ENCODE measurements at regions not wholly inside any gene's neighbourhood (a gene's known extent, or its start where the extent isn't known, plus 50 kb on each side); places are given as distances from the start of the nearest gene placed in this dataset.

GRCh38 chr13:47134939-47135489, 238.2 kb upstream of the HTR2A start:
- in situ Hi-C loops (cut with MboI) = no loop called here
- Histone ChIP-seq H3K27ac (no peak overlapping the region), H2AFZ (no peak overlapping the region), H3K4me2 (ENCODE audit: unreplicated experiment) (no peak overlapping the region), H3K4me1 (ENCODE audit: insufficient read depth) (peaks cover 10% of the 10 kb centered on the region; the same call in 1 of the 2 replicates), H4K20me1 (ENCODE audit: insufficient read depth) (no peaks in the 10 kb centered on the region), H3K79me2 (ENCODE audit: insufficient read depth) (no peaks in the 10 kb centered on the region), H3K9ac (no peak overlapping the region), H3K36me3 (ENCODE audit: low read depth) (no peaks in the 10 kb centered on the region), H3K9me2 (ENCODE audit: insufficient read depth) (no peaks in the 10 kb centered on the region), H3K4me3 (no peak overlapping the region), H3K9me3 (ENCODE audit: low read depth) (no peaks in the 10 kb centered on the region), H3F3A (ENCODE audit: insufficient read depth) (no peaks in the 10 kb centered on the region), H3K27me3 (replicated peaks; ENCODE audit: insufficient read depth) (no peaks in the 10 kb centered on the region)
- TF ChIP-seq EZH2 (IDR thresholded peaks at IDR 0.05; ENCODE audit: insufficient read depth, poor library complexity, severe bottlenecking) (no peak), EZH2phosphoT487 (IDR thresholded peaks at IDR 0.05; ENCODE audit: insufficient read depth, low read depth) (no peak)
- no peak for DNase-seq
- whole genome bisulfite sequencing, 2 experiments (ENCODE audit: low coverage in 1 of 2, low lambda C conversion rate in 2 of 2, missing lambda C conversion rate in 2 of 2) = 90 to 93% methylated on average over 9 of the region's 9 CpGs

GRCh38 chr13:47133011-47133445, 236.2 kb upstream of the HTR2A start:
- Histone ChIP-seq H3K4me1 (ENCODE audit: insufficient read depth) (peaks cover 10% of the 10 kb centered on the region; the same call in 1 of the 2 replicates), H3K9me3 (ENCODE audit: low read depth) (no peaks in the 10 kb centered on the region), H4K20me1 (ENCODE audit: insufficient read depth) (no peaks in the 10 kb centered on the region), H3K9me2 (ENCODE audit: insufficient read depth) (no peaks in the 10 kb centered on the region), H2AFZ (peak overlapping the region; percentile 17), H3K36me3 (ENCODE audit: low read depth) (no peaks in the 10 kb centered on the region), H3K27ac (no peak overlapping the region), H3K4me2 (ENCODE audit: unreplicated experiment) (peak overlapping the region; percentile 2), H3K27me3 (replicated peaks; ENCODE audit: insufficient read depth) (no peaks in the 10 kb centered on the region), H3F3A (ENCODE audit: insufficient read depth) (no peaks in the 10 kb centered on the region), H3K4me3 (no peak overlapping the region), H3K9ac (no peak overlapping the region), H3K79me2 (ENCODE audit: insufficient read depth) (no peaks in the 10 kb centered on the region)
- WGBS, 2 experiments (ENCODE audit: low coverage in 1 of 2, low lambda C conversion rate in 2 of 2, missing lambda C conversion rate in 2 of 2) = 0 to 4% methylated on average over 1 of the region's 1 CpG
- TF ChIP-seq EZH2phosphoT487 (IDR thresholded peaks at IDR 0.05; ENCODE audit: insufficient read depth, low read depth) (no peak), EZH2 (IDR thresholded peaks at IDR 0.05; ENCODE audit: insufficient read depth, poor library complexity, severe bottlenecking) (no peak)
- in situ Hi-C loops (cut with MboI) = no loop called here
- no peak for DNase-seq

GRCh38 chr13:47129461-47129860, 232.6 kb upstream of the HTR2A start:
- TF ChIP-seq EZH2 (IDR thresholded peaks at IDR 0.05; ENCODE audit: insufficient read depth, poor library complexity, severe bottlenecking) = no peak
- no peak for TF ChIP-seq EZH2phosphoT487 (IDR thresholded peaks at IDR 0.05; ENCODE audit: insufficient read depth, low read depth)
- 71 to 81% methylated on average over 2 of the region's 2 CpGs for WGBS, 2 experiments (ENCODE audit: low coverage in 1 of 2, low lambda C conversion rate in 2 of 2, missing lambda C conversion rate in 2 of 2)
- Histone ChIP-seq H3K27me3 (replicated peaks; ENCODE audit: insufficient read depth) (no peaks in the 10 kb centered on the region), H4K20me1 (ENCODE audit: insufficient read depth) (no peaks in the 10 kb centered on the region), H3K4me3 (no peak overlapping the region), H2AFZ (no peak overlapping the region), H3F3A (ENCODE audit: insufficient read depth) (no peaks in the 10 kb centered on the region), H3K9ac (no peak overlapping the region), H3K9me3 (ENCODE audit: low read depth) (no peaks in the 10 kb centered on the region), H3K36me3 (ENCODE audit: low read depth) (no peaks in the 10 kb centered on the region), H3K27ac (no peak overlapping the region), H3K79me2 (ENCODE audit: insufficient read depth) (no peaks in the 10 kb centered on the region), H3K4me1 (ENCODE audit: insufficient read depth) (peaks cover 10% of the 10 kb centered on the region; the same call in 1 of the 2 replicates), H3K9me2 (ENCODE audit: insufficient read depth) (no peaks in the 10 kb centered on the region), H3K4me2 (ENCODE audit: unreplicated experiment) (no peak overlapping the region)
- in situ Hi-C loops (cut with MboI) = loop anchor here (5.0 kb wide), 1 partner anchor 48 kb away; no protein-coding TSS in a partner anchor
- no peak for DNase-seq

- 95 to 98% methylated on average over 2 of the region's 2 CpGs for WGBS, 2 experiments (ENCODE audit: low coverage in 1 of 2, low lambda C conversion rate in 2 of 2, missing lambda C conversion rate in 2 of 2)
- in situ Hi-C loops (cut with MboI) = loop anchor here (5.0 kb wide), 1 partner anchor 51 kb away; no protein-coding TSS in a partner anchor
- Histone ChIP-seq H3K4me2 (ENCODE audit: unreplicated experiment) (no peak overlapping the region), H3K9me2 (ENCODE audit: insufficient read depth) (no peaks in the 10 kb centered on the region), H4K20me1 (ENCODE audit: insufficient read depth) (no peaks in the 10 kb centered on the region), H3F3A (ENCODE audit: insufficient read depth) (no peaks in the 10 kb centered on the region), H3K27me3 (replicated peaks; ENCODE audit: insufficient read depth) (no peaks in the 10 kb centered on the region), H3K36me3 (ENCODE audit: low read depth) (no peaks in the 10 kb centered on the region), H3K4me3 (no peak overlapping the region), H3K79me2 (ENCODE audit: insufficient read depth) (no peaks in the 10 kb centered on the region), H3K27ac (no peak overlapping the region), H3K4me1 (ENCODE audit: insufficient read depth) (no peaks in the 10 kb centered on the region), H2AFZ (no peak overlapping the region), H3K9ac (no peak overlapping the region), H3K9me3 (ENCODE audit: low read depth) (no peaks in the 10 kb centered on the region)
- TF ChIP-seq EZH2phosphoT487 (IDR thresholded peaks at IDR 0.05; ENCODE audit: insufficient read depth, low read depth) = no peak
- no peak for TF ChIP-seq EZH2 (IDR thresholded peaks at IDR 0.05; ENCODE audit: insufficient read depth, poor library complexity, severe bottlenecking)
- peak; percentile 16 for DNase-seq
Measured at GRCh38 chr13:47126432-47126831, 229.6 kb upstream of the HTR2A start.
